HG03520 (cell line): ENCODE measurements at regions not wholly inside any gene's neighbourhood (a gene's known extent, or its start where the extent isn't known, plus 50 kb on each side); places are given as distances from the start of the nearest gene placed in this dataset.
"Not testable (repeated sequence)": the region's sequence is repeated elsewhere in the genome, so short reads cannot be mapped to it uniquely, and the experiment has no call there.

Experiments
- ATAC-seq: cut with Tn5 transposase; IDR thresholded peaks from one replicate; pipeline ENCODE4 v1.9.1; 2021; ENCODE audit warnings: mild to moderate bottlenecking, moderate library complexity; ENCODE audit not compliant: unreplicated experiment

DNA sequence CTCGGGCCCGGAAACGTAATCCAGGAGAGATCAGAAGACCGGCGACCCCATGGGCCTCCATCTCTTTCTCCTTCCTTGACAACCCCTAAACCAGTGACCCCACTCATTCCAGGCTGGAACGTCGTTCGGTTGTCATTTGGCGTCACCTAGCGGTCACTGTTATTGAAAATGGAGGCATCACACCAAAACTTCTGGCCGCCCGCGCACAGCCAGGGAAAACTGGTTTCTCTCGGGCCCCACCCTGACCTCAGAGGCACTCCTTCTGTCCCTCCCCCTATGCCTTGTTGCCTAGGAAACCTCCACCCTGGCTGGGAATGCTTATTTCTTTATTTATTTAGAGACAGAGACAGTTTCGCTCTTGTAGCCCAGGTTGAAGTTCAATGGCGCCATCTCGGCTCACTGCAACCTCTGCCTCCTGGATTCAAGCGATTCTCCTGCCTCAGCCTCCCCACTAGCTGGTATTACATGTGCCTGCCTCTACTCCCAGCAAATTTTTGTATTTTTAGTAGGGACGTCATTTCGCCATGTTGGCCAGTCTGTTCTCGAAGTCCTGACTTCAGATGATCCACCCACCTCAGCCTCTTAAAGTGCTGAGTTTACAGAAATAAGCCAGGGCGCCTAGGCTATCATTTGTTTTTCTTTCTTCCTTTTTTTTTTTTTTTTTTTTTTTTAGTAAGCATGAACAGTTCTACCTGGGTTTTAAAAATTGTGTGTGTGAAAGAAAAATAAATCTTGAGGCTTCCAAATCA, 2144.1 kb upstream of the TPTE start:
- not testable (repeated sequence) for ATAC-seq

- ATAC-seq = not testable (repeated sequence)
Measured at GRCh38 chr21:8380419-8381079, 2140.8 kb upstream of the TPTE start.

- peak; percentile 95 for ATAC-seq
Measured at GRCh38 chr21:8388169-8388939, 2133.0 kb upstream of the TPTE start.

GRCh38 chr21:8388940-8389238, 2132.5 kb upstream of the TPTE start:
- not testable (repeated sequence) for ATAC-seq

- ATAC-seq = not testable (repeated sequence)
Measured at GRCh38 chr21:8390550-8391171, 2130.7 kb upstream of the TPTE start.

DNA sequence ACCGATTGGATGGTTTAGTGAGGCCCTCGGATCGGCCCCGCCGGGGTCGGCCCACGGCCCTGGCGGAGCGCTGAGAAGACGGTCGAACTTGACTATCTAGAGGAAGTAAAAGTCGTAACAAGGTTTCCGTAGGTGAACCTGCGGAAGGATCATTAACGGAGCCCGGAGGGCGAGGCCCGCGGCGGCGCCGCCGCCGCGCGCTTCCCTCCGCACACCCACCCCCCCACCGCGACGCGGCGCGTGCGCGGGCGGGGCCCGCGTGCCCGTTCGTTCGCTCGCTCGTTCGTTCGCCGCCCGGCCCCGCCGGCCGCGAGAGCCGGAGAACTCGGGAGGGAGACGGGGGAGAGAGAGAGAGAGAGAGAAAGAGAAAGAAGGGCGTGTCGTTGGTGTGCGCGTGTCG, 2127.0 kb upstream of the TPTE start:
- ATAC-seq = not testable (repeated sequence)

DNA sequence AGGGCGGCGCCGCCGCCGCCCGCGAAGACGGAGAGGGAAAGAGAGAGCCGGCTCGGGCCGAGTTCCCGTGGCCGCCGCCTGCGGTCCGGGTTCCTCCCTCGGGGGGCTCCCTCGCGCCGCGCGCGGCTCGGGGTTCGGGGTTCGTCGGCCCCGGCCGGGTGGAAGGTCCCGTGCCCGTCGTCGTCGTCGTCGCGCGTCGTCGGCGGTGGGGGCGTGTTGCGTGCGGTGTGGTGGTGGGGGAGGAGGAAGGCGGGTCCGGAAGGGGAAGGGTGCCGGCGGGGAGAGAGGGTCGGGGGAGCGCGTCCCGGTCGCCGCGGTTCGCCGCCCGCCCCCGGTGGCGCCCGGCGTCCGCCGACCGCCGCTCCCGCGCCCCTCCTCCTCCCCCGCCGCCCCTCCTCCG, 2125.4 kb upstream of the TPTE start:
- ATAC-seq = not testable (repeated sequence)

- not testable (repeated sequence) for ATAC-seq
Measured at GRCh38 chr21:8398870-8399437, 2122.4 kb upstream of the TPTE start.

DNA sequence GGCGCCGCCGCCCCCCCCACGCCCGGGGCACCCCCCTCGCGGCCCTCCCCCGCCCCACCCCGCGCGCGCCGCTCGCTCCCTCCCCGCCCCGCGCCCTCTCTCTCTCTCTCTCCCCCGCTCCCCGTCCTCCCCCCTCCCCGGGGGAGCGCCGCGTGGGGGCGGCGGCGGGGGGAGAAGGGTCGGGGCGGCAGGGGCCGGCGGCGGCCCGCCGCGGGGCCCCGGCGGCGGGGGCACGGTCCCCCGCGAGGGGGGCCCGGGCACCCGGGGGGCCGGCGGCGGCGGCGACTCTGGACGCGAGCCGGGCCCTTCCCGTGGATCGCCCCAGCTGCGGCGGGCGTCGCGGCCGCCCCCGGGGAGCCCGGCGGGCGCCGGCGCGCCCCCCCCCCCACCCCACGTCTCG, 2121.5 kb upstream of the TPTE start:
- not testable (repeated sequence) for ATAC-seq

DNA sequence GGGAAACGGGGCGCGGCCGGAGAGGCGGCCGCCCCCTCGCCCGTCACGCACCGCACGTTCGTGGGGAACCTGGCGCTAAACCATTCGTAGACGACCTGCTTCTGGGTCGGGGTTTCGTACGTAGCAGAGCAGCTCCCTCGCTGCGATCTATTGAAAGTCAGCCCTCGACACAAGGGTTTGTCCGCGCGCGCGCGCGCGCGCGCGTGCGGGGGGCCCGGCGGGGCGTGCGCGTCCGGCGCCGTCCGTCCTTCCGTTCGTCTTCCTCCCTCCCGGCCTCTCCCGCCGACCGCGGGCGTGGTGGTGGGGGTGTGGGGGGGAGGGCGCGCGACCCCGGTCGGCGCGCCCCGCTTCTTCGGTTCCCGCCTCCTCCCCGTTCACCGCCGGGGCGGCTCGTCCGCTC, 2119.6 kb upstream of the TPTE start:
- not testable (repeated sequence) for ATAC-seq

GRCh38 chr21:8406331-8406730, 2115.1 kb upstream of the TPTE start:
- ATAC-seq = not testable (repeated sequence)

DNA sequence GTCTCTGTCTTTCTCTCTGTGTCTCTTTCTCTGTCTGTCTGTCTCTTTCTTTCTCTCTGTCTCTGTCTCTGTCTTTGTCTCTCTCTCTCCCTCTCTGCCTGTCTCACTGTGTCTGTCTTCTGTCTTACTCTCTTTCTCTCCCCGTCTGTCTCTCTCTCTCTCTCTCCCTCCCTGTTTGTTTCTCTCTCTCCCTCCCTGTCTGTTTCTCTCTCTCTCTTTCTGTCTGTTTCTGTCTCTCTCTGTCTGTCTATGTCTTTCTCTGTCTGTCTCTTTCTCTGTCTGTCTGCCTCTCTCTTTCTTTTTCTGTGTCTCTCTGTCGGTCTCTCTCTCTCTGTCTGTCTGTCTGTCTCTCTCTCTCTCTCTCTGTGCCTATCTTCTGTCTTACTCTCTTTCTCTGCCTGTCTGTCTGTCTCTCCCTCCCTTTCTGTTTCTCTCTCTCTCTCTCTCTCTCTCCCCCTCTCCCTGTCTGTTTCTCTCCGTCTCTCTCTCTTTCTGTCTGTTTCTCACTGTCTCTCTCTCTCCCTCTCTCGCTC, 2110.2 kb upstream of the TPTE start:
- ATAC-seq = not testable (repeated sequence)

DNA sequence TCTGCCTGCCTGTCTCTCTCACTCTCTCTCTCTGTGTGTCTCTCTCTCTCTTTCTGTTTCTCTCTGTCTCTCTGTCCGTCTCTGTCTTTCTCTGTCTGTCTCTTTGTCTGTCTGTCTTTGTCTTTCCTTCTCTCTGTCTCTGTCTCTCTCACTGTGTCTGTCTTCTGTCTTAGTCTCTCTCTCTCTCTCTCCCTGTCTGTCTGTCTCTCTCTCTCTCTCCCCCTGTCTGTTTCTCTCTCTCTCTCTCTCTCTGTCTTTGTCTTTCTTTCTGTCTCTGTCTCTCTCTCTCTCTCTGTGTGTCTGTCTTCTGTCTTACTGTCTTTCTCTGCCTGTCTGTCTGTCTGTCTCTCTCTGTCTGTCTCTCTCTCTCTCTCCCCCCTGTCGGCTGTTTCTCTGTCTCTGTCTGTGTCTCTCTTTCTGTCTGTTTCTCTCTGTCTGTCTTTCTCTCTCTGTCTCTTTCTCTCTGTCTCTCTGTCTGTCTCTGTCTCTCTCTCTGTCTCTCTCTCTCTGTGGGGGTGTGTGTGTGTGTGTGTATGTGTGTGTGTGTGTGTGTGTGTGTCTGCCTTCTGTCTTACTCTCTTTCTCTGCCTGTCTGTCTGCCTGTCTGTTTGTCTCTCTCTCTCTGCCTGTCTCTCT, 2101.3 kb upstream of the TPTE start:
- peak; percentile 70 for ATAC-seq

DNA sequence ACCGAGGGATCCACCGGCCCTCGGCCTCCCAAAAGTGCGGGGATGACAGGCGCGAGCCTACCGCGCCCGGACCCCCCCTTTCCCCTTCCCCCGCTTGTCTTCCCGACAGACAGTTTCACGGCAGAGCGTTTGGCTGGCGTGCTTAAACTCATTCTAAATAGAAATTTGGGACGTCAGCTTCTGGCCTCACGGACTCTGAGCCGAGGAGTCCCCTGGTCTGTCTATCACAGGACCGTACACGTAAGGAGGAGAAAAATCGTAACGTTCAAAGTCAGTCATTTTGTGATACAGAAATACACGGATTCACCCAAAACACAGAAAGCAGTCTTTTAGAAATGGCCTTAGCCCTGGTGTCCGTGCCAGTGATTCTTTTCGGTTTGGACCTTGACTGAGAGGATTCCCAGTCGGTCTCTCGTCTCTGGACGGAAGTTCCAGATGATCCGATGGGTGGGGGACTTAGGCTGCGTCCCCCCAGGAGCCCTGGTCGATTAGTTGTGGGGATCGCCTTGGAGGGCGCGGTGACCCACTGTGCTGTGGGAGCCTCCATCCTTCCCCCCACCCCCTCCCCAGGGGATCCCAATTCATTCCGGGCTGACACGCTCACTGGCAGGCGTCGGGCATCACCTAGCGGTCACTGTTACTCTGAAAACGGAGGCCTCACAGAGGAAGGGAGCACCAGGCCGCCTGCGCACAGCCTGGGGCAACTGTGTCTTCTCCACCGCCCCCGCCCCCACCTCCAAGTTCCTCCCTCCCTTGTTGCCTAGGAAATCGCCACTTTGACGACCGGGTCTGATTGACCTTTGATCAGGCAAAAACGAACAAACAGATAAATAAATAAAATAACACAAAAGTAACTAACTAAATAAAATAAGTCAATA, 2093.4 kb upstream of the TPTE start:
- peak; percentile 40 for ATAC-seq

- peak; percentile 67 for ATAC-seq
Measured at GRCh38 chr21:8428668-8429456, 2092.5 kb upstream of the TPTE start.

DNA sequence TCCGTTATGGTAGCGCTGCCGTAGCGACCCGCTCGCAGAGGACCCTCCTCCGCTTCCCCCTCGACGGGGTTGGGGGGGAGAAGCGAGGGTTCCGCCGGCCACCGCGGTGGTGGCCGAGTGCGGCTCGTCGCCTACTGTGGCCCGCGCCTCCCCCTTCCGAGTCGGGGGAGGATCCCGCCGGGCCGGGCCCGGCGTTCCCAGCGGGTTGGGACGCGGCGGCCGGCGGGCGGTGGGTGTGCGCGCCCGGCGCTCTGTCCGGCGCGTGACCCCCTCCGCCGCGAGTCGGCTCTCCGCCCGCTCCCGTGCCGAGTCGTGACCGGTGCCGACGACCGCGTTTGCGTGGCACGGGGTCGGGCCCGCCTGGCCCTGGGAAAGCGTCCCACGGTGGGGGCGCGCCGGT, 2086.7 kb upstream of the TPTE start:
- ATAC-seq = not testable (repeated sequence)

- not testable (repeated sequence) for ATAC-seq
Measured at GRCh38 chr21:8443093-8443492, 2078.3 kb upstream of the TPTE start.

- ATAC-seq = not testable (repeated sequence)
Measured at GRCh38 chr21:8449807-8450206, 2071.6 kb upstream of the TPTE start.
